GOT3 (cell line): ENCODE measurements at regions not wholly inside any gene's neighbourhood (a gene's known extent, or its start where the extent isn't known, plus 50 kb on each side); places are given as distances from the start of the nearest gene placed in this dataset.

Experiments
- DNase-seq: peaks from one replicate; lab custom pipeline; 2025; ENCODE audit warnings: mixed read lengths; lab: John Stamatoyannopoulos, UW

DNA sequence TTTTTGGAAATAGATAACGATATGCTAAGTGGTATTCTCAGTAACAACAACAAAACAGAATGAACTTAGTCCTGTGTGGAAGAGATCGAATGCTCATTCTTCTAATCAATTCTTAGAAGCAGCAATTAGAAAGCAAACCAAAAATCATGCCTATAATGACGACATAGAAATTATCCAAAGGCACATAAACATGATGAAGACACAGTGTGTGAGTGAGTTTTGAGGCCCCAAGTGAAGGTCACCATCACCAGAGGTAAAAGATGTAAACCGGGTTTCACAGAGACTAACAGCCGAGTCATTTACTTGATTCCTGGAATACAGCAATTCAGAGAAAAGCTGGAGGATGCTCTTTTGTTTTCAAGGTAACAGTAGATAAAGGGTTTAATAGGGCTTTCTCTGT is 509.2 kb downstream of the TDRD15 start:
- DNase-seq = no peak

GRCh38 chr2:21633466-21633865 is 509.7 kb downstream of the TDRD15 start:
- DNase-seq = no peak

- no peak for DNase-seq
Observed at GRCh38 chr2:21633911-21634310, 510.1 kb downstream of the TDRD15 start.

DNA sequence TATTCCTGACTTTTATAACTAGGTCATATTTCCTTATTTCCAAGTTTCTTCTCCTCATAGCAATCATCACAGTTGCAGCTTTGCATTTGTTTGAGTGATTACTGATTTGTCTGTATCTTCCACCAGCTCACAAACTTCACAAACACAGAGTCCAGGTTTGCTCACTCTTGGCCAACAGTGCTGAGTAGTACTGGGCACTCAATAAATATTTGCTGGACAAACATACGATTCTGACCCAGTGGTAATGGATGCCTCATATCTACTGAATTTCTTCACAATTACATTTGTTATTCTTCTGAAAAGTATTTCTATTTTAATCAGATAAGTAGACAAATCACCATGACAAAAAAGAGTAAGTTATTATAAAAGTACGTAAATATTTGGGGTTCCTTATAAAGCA is 516.3 kb downstream of the TDRD15 start:
- DNase-seq = no peak

GRCh38 chr2:21642647-21643046 is 518.9 kb downstream of the TDRD15 start:
- DNase-seq = no peak

DNA sequence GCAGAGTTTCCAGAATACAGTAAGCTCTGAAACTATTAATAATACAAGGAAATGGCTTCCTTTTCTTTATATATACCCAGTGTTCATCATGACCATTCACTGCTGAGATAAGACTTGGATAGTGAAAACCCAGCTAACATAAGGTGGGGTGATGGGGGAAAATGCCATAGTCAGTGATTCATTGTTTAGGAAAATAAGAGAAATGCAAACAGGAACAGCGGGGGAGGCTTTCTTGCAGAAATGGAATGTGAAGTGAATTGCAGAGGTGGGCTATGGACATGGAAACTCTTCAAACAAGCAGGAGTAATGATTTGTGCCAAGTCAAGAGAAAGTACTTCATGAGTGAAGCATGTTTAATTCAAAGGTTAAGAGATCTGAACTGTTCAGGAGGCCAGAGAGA is 519.4 kb downstream of the TDRD15 start:
- DNase-seq = no peak

- no peak for DNase-seq
Observed at GRCh38 chr2:21644266-21644665, 520.5 kb downstream of the TDRD15 start.

GRCh38 chr2:21646345-21646744 is 522.6 kb downstream of the TDRD15 start:
- DNase-seq = no peak

DNA sequence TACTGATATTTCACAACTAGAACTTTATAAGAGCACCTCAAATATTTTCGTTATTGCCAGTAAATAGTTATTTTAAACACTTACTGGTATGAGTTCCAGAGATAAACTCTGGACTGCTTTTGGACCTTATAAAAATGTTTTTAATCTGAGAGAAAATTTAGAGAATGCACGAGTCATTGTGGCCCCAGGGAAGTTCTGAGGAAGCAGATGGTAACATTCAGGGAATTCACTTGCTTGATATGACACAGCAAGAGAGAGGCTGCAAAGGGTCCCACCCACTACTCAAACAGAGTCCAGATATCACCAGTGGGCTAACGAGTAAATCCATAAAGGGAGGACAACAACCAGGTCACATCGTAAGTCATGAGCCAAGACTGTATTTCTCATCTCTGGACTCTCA is 526.8 kb downstream of the TDRD15 start:
- no peak for DNase-seq

- no peak for DNase-seq
Observed at GRCh38 chr2:21655136-21655535, 531.4 kb downstream of the TDRD15 start.

DNA sequence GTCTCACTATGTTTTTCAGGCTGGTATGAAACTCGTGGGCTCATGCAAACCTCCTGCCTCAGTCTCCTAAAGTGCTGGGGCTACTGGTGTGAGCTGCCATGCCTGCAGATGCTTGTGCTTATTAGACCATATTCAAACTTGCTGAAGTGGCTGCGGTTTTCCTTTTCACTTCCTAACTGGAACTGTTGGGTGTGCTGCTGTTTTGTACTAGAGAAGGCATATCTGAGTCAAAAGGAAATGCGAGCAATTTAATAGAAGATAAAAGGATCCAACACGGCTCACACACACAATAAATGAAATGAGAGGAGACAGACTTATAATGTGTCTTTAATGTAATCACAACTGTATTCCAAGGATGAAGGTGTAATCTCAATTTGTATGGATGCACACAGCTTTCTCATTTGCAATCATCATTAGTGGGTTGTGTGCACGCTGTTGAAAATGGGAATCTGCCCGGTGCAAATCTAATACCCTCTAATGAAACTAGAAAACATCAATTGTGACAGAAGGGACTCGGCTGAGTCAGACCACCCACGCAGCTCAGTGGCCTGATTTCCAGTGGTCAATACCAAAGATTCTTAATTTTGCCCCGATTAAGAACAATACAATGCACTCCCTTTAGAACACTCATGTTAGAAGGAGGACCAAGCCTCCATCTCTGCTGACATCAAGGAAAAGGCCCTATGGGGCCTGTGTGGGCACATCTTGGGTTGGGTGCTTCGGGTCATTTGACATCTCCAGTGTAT is 532.7 kb downstream of the TDRD15 start:
- no peak for DNase-seq

GRCh38 chr2:21657445-21657844 is 533.7 kb downstream of the TDRD15 start:
- DNase-seq = no peak

GRCh38 chr2:21658269-21658668 is 534.5 kb downstream of the TDRD15 start:
- no peak for DNase-seq

DNA sequence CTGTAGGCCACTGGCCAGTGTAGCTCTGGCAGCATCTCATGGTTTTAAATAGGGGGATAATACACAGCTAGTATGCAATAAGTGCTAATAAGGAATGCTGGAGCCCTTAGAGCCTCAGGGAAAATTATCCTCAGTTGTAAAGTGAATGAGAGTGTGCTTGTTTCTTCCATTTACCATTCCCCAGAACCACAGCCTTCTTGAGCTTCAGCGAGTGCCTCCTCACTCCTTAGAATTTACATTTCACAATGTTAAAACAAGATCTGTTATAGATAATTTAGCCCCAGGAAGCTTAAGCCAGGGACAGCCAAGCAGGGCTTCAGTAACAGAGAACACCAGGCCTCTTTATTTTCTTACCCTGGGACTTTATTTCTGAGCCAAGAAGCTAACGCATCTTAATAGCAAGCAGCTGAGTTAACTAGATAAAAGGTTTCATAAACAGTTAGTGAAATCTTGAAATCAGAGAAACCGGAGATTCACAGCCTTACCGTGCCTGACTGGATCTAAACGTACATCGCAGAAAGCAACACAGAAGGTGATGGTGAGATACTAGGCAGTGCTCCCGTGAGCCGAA is 535.2 kb downstream of the TDRD15 start:
- DNase-seq = no peak

GRCh38 chr2:21664083-21664482 is 540.3 kb downstream of the TDRD15 start:
- DNase-seq = no peak

DNA sequence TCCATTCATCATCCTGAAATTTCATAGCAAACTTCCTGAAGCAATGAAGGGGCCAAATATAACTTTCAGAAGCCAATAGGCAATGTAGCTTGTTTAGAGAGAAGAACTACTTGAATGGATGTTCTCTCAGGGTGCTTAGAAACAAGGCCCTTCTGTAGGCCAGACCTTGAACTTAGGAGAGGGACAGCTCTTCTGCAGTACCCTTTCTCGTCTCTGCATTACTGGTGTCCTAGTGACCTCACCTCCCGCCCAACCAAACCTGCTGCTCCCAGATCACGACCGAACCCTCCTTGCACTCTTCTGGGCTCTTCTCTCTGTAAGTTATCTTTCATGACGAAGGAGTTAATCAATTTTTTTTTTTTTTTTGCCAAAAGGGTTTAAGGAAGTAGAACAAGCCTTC is 543.9 kb downstream of the TDRD15 start:
- DNase-seq = no peak

DNA sequence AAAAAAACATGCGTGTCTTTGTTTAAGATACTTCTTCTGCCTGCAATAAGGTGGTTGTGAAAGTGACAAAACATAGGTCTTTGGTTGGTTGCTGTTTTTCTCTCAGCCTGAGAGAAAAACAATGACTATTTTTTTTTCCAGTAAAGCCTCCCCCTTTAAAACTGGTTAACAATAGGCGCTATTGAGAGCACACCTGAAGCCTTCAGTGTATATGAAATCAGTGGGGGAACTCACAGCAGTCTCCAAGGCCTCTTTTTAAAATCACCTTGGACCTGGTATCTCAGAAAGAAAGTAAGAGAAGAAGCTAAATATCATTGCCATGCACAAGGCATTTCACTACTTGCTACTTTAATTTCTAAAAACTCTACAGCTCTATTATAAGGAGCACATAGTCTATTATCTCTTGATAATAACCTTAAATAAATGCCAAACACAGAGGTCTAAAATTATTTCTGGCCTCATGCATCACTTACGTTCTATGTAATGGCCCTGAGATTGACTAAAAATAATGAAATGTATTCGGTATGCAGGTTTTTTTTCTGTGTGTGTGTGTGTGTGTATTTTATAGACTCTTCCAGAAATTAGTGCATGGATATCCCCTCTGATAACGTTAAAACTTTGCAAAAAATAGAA is 544.4 kb downstream of the TDRD15 start:
- DNase-seq = no peak

- DNase-seq = no peak
Observed at GRCh38 chr2:21676041-21676440, 552.3 kb downstream of the TDRD15 start.

DNA sequence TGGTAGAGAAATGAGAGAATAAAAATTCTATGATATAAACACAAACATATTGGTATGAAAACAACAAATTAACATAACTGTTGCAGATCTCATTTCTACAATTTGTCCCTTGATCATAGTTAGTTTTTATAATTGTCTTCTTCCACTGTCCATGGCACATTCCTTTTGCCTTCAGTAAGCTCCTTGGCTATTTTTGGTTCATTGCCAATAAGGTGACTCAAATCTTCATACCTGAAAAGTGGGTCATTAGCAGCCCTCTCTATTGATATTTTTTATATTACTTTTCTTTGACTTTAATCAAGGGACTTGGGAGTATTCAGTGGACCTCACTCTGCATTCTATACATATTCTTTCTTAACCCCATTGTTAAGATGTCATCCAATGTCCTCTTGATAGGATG is 552.9 kb downstream of the TDRD15 start:
- DNase-seq = no peak

GRCh38 chr2:21683838-21684237 is 560.1 kb downstream of the TDRD15 start:
- no peak for DNase-seq

DNA sequence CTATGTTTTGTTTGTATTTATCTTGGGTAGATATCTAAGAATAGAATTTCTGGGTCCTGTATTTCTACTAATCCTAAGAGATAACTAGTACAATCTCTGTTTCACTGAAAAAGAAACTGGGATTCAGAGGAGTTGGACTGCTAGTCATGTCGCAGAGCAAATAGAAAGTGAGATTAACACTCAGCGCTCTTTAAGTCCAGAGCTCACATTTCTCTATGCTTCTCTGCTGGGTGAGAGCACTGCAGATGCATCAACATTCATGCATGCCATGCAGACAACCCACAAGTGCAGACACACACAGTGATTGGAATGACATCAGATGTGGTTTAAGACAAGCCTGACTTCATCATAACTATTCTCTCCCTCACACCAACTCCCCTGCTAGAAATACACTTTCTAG is 563.8 kb downstream of the TDRD15 start:
- no peak for DNase-seq

GRCh38 chr2:21690005-21690404 is 566.2 kb downstream of the TDRD15 start:
- no peak for DNase-seq

GRCh38 chr2:21693081-21693480 is 569.3 kb downstream of the TDRD15 start:
- no peak for DNase-seq
